SK-N-SH (cell line): ENCODE measurements at regions not wholly inside any gene's neighbourhood (a gene's known extent, or its start where the extent isn't known, plus 50 kb on each side); places are given as distances from the start of the nearest gene placed in this dataset.

ENCODE experiments used
- CTCF ChIA-PET: fragments of 300-600, 350-600 bp; formaldehyde crosslinking; extraction: SDS; loops from one replicate; lab custom pipeline; 2021; lab: Yijun Ruan, JAX
- POLR2A ChIA-PET: fragments of 350-600 bp; sonication (Branson Sonifier 250); formaldehyde crosslinking; extraction: SDS; loops from one replicate; lab custom pipeline; 2020; ENCODE audit warnings: antibody characterized with exemption, inconsistent platforms; lab: Yijun Ruan, JAX
- DNase-seq: peaks from one replicate; pipeline ENCODE4 v3.0.0; 2012
- H2AFZ ChIP-seq: fragments of 200-600 bp; sonication (generic); 2 replicates; pipeline ENCODE4 v1.8.1; 2016; ENCODE audit warnings: antibody characterized with exemption, mild to moderate bottlenecking, low read depth
- H3F3A ChIP-seq: fragments of 200-600 bp; sonication (generic); replicated peaks from 2 replicates; pipeline ENCODE3; 2016; ENCODE audit warnings: antibody characterized with exemption, mild to moderate bottlenecking; ENCODE audit not compliant: insufficient read depth
- H3K27ac ChIP-seq, 2 experiments: fragments of 200-500 bp in 1 of 2; fragments of 200-600 bp in 1 of 2; sonication (Bioruptor generic) in 1 of 2; sonication (generic), shearing (Covaris generic) in 1 of 2; 2 replicates each; pipeline versions ENCODE4 v1.5.1 to v1.6.1; 2014 to 2016; ENCODE audit warnings: low read depth in 2 of 2, inconsistent platforms in 1 of 2, low read length in 1 of 2, mild to moderate bottlenecking in 1 of 2, mixed read lengths in 1 of 2
- H3K27me3 ChIP-seq: fragments of 200-600 bp; sonication (generic), shearing (Covaris generic); 2 replicates; pipeline ENCODE4 v1.6.1; 2016; ENCODE audit warnings: mixed run types; ENCODE audit not compliant: insufficient read depth
- H3K36me3 ChIP-seq, 2 experiments: fragments of 200-500 bp in 1 of 2; fragments of 200-600 bp in 1 of 2; sonication (Bioruptor generic) in 1 of 2; sonication (generic) in 1 of 2; replicated peaks in 1 of 2; 2 replicates each; pipeline versions ENCODE3 to v1.5.1; 2014 to 2016; ENCODE audit warnings: low read length in 1 of 2, mild to moderate bottlenecking in 1 of 2; ENCODE audit not compliant: insufficient read depth in 2 of 2, control insufficient read depth in 1 of 2
- H3K4me1 ChIP-seq, 2 experiments: fragments of 200-500 bp in 1 of 2; fragments of 200-600 bp in 1 of 2; sonication (Bioruptor generic) in 1 of 2; sonication (generic), shearing (Covaris generic) in 1 of 2; 2 replicates each; pipeline versions ENCODE4 v1.5.1 to v1.6.1; 2014 to 2016; ENCODE audit warnings: low read depth in 1 of 2, low read length in 1 of 2, mixed run types in 1 of 2; ENCODE audit not compliant: insufficient read depth in 2 of 2, control insufficient read depth in 1 of 2
- H3K4me2 ChIP-seq: fragments of 200-600 bp; sonication (generic), shearing (Covaris generic); 2 replicates; pipeline ENCODE4 v1.6.1; 2017; ENCODE audit warnings: mixed run types
- H3K4me3 ChIP-seq, 2 experiments: fragments of 200-500 bp in 1 of 2; fragments of 200-600 bp in 1 of 2; sonication (Bioruptor generic) in 1 of 2; sonication (generic), shearing (Covaris generic) in 1 of 2; 2 replicates each; pipeline versions ENCODE4 v1.5.1 to v1.8.1; 2014 to 2016; ENCODE audit warnings: low read depth in 2 of 2, inconsistent platforms in 1 of 2, low read length in 1 of 2, mild to moderate bottlenecking in 1 of 2, mixed read lengths in 1 of 2, moderate library complexity in 1 of 2
- H3K79me2 ChIP-seq: fragments of 200-600 bp; sonication (generic); 2 replicates; pipeline ENCODE4 v1.8.1; 2017; ENCODE audit warnings: mild to moderate bottlenecking; ENCODE audit not compliant: insufficient read depth
- H3K9ac ChIP-seq: fragments of 200-600 bp; sonication (generic); 2 replicates; pipeline ENCODE4 v1.6.1; 2017; ENCODE audit warnings: mixed run types
- H3K9me2 ChIP-seq: fragments of 200-600 bp; sonication (generic); 2 replicates; pipeline ENCODE4 v1.6.1; 2017; ENCODE audit warnings: mixed run types
- H3K9me3 ChIP-seq: fragments of 200-600 bp; sonication (generic); 2 replicates; pipeline ENCODE4 v1.6.1; 2017; ENCODE audit warnings: mixed run types, mild to moderate bottlenecking, moderate library complexity
- H4K20me1 ChIP-seq: fragments of 200-600 bp; sonication (generic); 2 replicates; pipeline ENCODE4 v1.6.1; 2017; ENCODE audit warnings: mild to moderate bottlenecking, mixed run types; ENCODE audit not compliant: insufficient read depth
- CHD2 ChIP-seq: fragments of 150-350 bp; IDR thresholded peaks from 2 replicates; pipeline ENCODE4 v1.6.1; 2018; ENCODE audit warnings: low read length; ENCODE audit not compliant: partially characterized antibody
- CTCF ChIP-seq: fragments of 200-600 bp; sonication (generic); IDR thresholded peaks from 2 replicates; pipeline ENCODE4 v1.6.1; 2017; ENCODE audit warnings: antibody characterized with exemption, mild to moderate bottlenecking, moderate library complexity
- EZH2phosphoT487 ChIP-seq: fragments of 200-600 bp; sonication (generic); IDR thresholded peaks from 2 replicates; pipeline ENCODE4 v1.6.1; 2017; ENCODE audit warnings: low read depth, mixed run types, mild to moderate bottlenecking, antibody characterized with exemption, moderate library complexity, borderline replicate concordance
- FOSL2 ChIP-seq: IDR thresholded peaks from 2 replicates; pipeline ENCODE4 v1.4.0; 2012; ENCODE audit warnings: low read depth, mild to moderate bottlenecking, moderate library complexity, borderline replicate concordance
- GABPA ChIP-seq: IDR thresholded peaks from 2 replicates; pipeline ENCODE4 v1.4.0; 2012; ENCODE audit warnings: low read depth, mild to moderate bottlenecking
- JUND ChIP-seq: IDR thresholded peaks from 2 replicates; pipeline ENCODE4 v1.4.0; 2012
- MEF2A ChIP-seq: IDR thresholded peaks from 2 replicates; pipeline ENCODE4 v1.4.0; 2012; ENCODE audit warnings: low read depth, borderline replicate concordance
- NFIC ChIP-seq: IDR thresholded peaks from 2 replicates; pipeline ENCODE4 v1.4.0; 2012; ENCODE audit warnings: borderline replicate concordance
- PBX3 ChIP-seq: IDR thresholded peaks from 2 replicates; pipeline ENCODE4; 2012
- SIN3A ChIP-seq: IDR thresholded peaks from 2 replicates; pipeline ENCODE4 v1.6.1; 2012; ENCODE audit warnings: low read depth, mild to moderate bottlenecking, low read length, moderate library complexity, borderline replicate concordance
- SMC3 ChIP-seq: IDR thresholded peaks from 2 replicates; pipeline ENCODE4 v1.6.1; 2012; ENCODE audit warnings: low read depth, low read length, improper control_type of control experiment
- TAF1 ChIP-seq: IDR thresholded peaks from 2 replicates; pipeline ENCODE4 v1.6.1; 2012; ENCODE audit warnings: low read depth, mild to moderate bottlenecking, low read length, moderate library complexity, borderline replicate concordance
- USF1 ChIP-seq: IDR thresholded peaks from 2 replicates; pipeline ENCODE4 v1.4.0; 2012; ENCODE audit warnings: low read depth, borderline replicate concordance
- YY1 ChIP-seq: IDR thresholded peaks from 2 replicates; pipeline ENCODE4 v1.4.0; 2012; ENCODE audit warnings: low read depth, mild to moderate bottlenecking
- WGBS: methylation state at CpG from one replicate; pipeline ENCODE4 v1.1.6; 2017; ENCODE audit warnings: low lambda C conversion rate; 5-methylcytosine and 5-hydroxymethylcytosine counted together

- POLR2A ChIA-PET: no interaction called here
- H3K79me2 ChIP-seq: no peaks in the 10 kb centered on the region
- TF ChIP-seq YY1 (no peak), SMC3 (no peak), SIN3A (no peak)
- no peaks in the 10 kb centered on the region for H4K20me1 ChIP-seq
- CTCF ChIA-PET: no interaction called here
- no peak overlapping the region for H3K4me3 ChIP-seq
- H3K9me3 ChIP-seq: no peaks in the 10 kb centered on the region
- no peaks in the 10 kb centered on the region for H3F3A ChIP-seq
- H3K27ac ChIP-seq: no peak overlapping the region
- no peaks in the 10 kb centered on the region for H3K9me2 ChIP-seq
- H3K27me3 ChIP-seq: no peaks in the 10 kb centered on the region
- H3K9ac ChIP-seq: no peak overlapping the region
- DNase-seq: no peak
- no peak overlapping the region for H3K4me2 ChIP-seq
- WGBS: 60% methylated on average over 4 of the region's 10 CpGs
- no peak overlapping the region for H2AFZ ChIP-seq
- no peaks in the 10 kb centered on the region for H3K36me3 ChIP-seq
- H3K4me1 ChIP-seq: peaks cover 0 to 11% of the 10 kb centered on the region in 2 experiments; a peak in 1 of 4 replicates
These were observed 77.6 kb upstream of the PMEPA1 start for GRCh38 chr20:57787151-57787989.

- H3K36me3 ChIP-seq: no peaks in the 10 kb centered on the region
These were observed 76.6 kb upstream of the PMEPA1 start for GRCh38 chr20:57786304-57786932.

GRCh38 chr20:57785720-57786119 lies 75.9 kb upstream of the PMEPA1 start:
- POLR2A ChIA-PET: no interaction called here
- TF ChIP-seq EZH2phosphoT487: no peak
- TF ChIP-seq TAF1: no peak
- no peak for TF ChIP-seq GABPA
- no peak for TF ChIP-seq CHD2
- TF ChIP-seq MEF2A: no peak
- no peak for TF ChIP-seq SIN3A
- TF ChIP-seq PBX3: no peak
- TF ChIP-seq NFIC: no peak
- TF ChIP-seq SMC3: no peak
- no peak for TF ChIP-seq USF1
- TF ChIP-seq CTCF: no peak
- no peak for TF ChIP-seq JUND
- TF ChIP-seq FOSL2: no peak
- TF ChIP-seq, all 33 proteins: peak for 0
- 57% methylated on average over 3 of the region's 6 CpGs for WGBS
- Histone ChIP-seq H3K9me2 (no peaks in the 10 kb centered on the region), H3K4me1 (peaks cover 0 to 9% of the 10 kb centered on the region in 2 experiments; a peak in 1 of 4 replicates), H3F3A (no peaks in the 10 kb centered on the region), H3K36me3 (no peaks in the 10 kb centered on the region), H3K4me2 (no peak overlapping the region), H3K79me2 (no peaks in the 10 kb centered on the region), H3K27ac (no peak overlapping the region), H3K9ac (no peak overlapping the region), H3K4me3 (no peak overlapping the region), H2AFZ (no peak overlapping the region), H3K27me3 (no peaks in the 10 kb centered on the region), H4K20me1 (no peaks in the 10 kb centered on the region), H3K9me3 (no peaks in the 10 kb centered on the region)
- CTCF ChIA-PET: no interaction called here
- no peak for DNase-seq

More at GRCh38 chr20:57786304-57786932, 76.6 kb upstream of the PMEPA1 start:
- no peaks in the 10 kb centered on the region for H4K20me1 ChIP-seq
- CTCF ChIA-PET: no interaction called here
- no peaks in the 10 kb centered on the region for H3K79me2 ChIP-seq
- no peak overlapping the region for H3K9ac ChIP-seq
- H3K4me3 ChIP-seq: no peak overlapping the region
- H3K9me3 ChIP-seq: no peaks in the 10 kb centered on the region
- DNase-seq: no peak
- H3F3A ChIP-seq: no peaks in the 10 kb centered on the region
- POLR2A ChIA-PET: no interaction called here
- peaks cover 0 to 9% of the 10 kb centered on the region in 2 experiments; a peak in 1 of 4 replicates for H3K4me1 ChIP-seq
- no peak overlapping the region for H2AFZ ChIP-seq
- no peak for TF ChIP-seq MEF2A
- WGBS: 90% methylated on average over 14 of the region's 14 CpGs
- no peaks in the 10 kb centered on the region for H3K9me2 ChIP-seq
- no peak overlapping the region for H3K27ac ChIP-seq
- H3K4me2 ChIP-seq: no peak overlapping the region
- no peaks in the 10 kb centered on the region for H3K27me3 ChIP-seq
